ENCODE measurements at regions not wholly inside any gene's neighbourhood (a gene's known extent, or its start where the extent isn't known, plus 50 kb on each side); places are given as distances from the start of the nearest gene placed in this dataset.

GRCh38 chr1:199549421-199549820 lies 478.1 kb upstream of the NR5A2 start:
- TF ChIP-seq POLR2A (IDR thresholded peaks at IDR 0.05) (no peak), CTCF (IDR thresholded peaks at IDR 0.05) (no peak), EP300 (IDR thresholded peaks at IDR 0.05) (no peak), POLR2AphosphoS5 (IDR thresholded peaks at IDR 0.05) (no peak)

GRCh38 chr1:199550199-199551065 lies 477.1 kb upstream of the NR5A2 start:
- TF ChIP-seq EP300 (IDR thresholded peaks at IDR 0.05) (no peak), POLR2AphosphoS5 (IDR thresholded peaks at IDR 0.05) (no peak)
- no peak for DNase-seq
- Histone ChIP-seq H3K27ac (no peak overlapping the region), H3K9me3 (no peaks in the 10 kb centered on the region), H3K27me3 (no peaks in the 10 kb centered on the region), H3K36me3 (no peaks in the 10 kb centered on the region), H3K4me1 (no peaks in the 10 kb centered on the region), H3K4me3 (no peak overlapping the region)
- intact Hi-C loops (cut with DNase I): no loop called here
- 77 to 80% methylated on average over 4 of the region's 4 CpGs for WGBS, 2 donors

More at GRCh38 chr1:199549421-199549820, 478.1 kb upstream of the NR5A2 start:
- Histone ChIP-seq H3K4me3 (no peak overlapping the region), H3K9me3 (no peaks in the 10 kb centered on the region), H3K27me3 (no peaks in the 10 kb centered on the region), H3K27ac (no peak overlapping the region), H3K36me3 (no peaks in the 10 kb centered on the region), H3K4me1 (no peaks in the 10 kb centered on the region)
- intact Hi-C loops (cut with DNase I): no loop called here
- no peak for DNase-seq
- WGBS, 2 donors: 60 to 70% methylated on average over 2 of the region's 2 CpGs

GRCh38 chr1:199551967-199552565 lies 475.4 kb upstream of the NR5A2 start:
- Histone ChIP-seq H3K27ac (no peak overlapping the region), H3K36me3 (no peaks in the 10 kb centered on the region), H3K4me3 (no peak overlapping the region), H3K4me1 (no peaks in the 10 kb centered on the region), H3K27me3 (no peaks in the 10 kb centered on the region), H3K9me3 (no peaks in the 10 kb centered on the region)
- WGBS, 2 donors: 39 to 43% methylated on average over 4 of the region's 4 CpGs
- intact Hi-C loops (cut with DNase I): no loop called here
- no peak for DNase-seq
- no peak for TF ChIP-seq EP300 (IDR thresholded peaks at IDR 0.05)
- TF ChIP-seq CTCF (IDR thresholded peaks at IDR 0.05): peak in 1 of 4 experiments; percentile 40

- Histone ChIP-seq H3K36me3 (no peaks in the 10 kb centered on the region), H3K27me3 (no peaks in the 10 kb centered on the region), H3K9me3 (no peaks in the 10 kb centered on the region), H3K4me3 (no peak overlapping the region), H3K27ac (no peak overlapping the region), H3K4me1 (no peaks in the 10 kb centered on the region)
- intact Hi-C loops (cut with DNase I): no loop called here
- no peak for DNase-seq
- TF ChIP-seq CTCF (IDR thresholded peaks at IDR 0.05) (no peak), POLR2AphosphoS5 (IDR thresholded peaks at IDR 0.05) (no peak), POLR2A (IDR thresholded peaks at IDR 0.05) (no peak), EP300 (IDR thresholded peaks at IDR 0.05) (no peak)
- 84 to 85% methylated on average over 1 of the region's 1 CpG for WGBS, 2 donors
These were observed 474.4 kb upstream of the NR5A2 start for GRCh38 chr1:199553104-199553503.

- H3K36me3 ChIP-seq: no peaks in the 10 kb centered on the region
- H3K9me3 ChIP-seq: no peaks in the 10 kb centered on the region
- no peaks in the 10 kb centered on the region for H3K4me1 ChIP-seq
- TF ChIP-seq EP300 (IDR thresholded peaks at IDR 0.05) (no peak), POLR2AphosphoS5 (IDR thresholded peaks at IDR 0.05) (no peak), POLR2A (IDR thresholded peaks at IDR 0.05) (no peak), CTCF (IDR thresholded peaks at IDR 0.05) (no peak)
- DNase-seq: no peak
- no peak overlapping the region for H3K4me3 ChIP-seq
- WGBS, 2 donors: 66 to 67% methylated on average over 2 of the region's 2 CpGs
- intact Hi-C loops (cut with DNase I): no loop called here
- H3K27ac ChIP-seq: no peak overlapping the region
- H3K27me3 ChIP-seq: no peaks in the 10 kb centered on the region
These were observed 466.2 kb upstream of the NR5A2 start for GRCh38 chr1:199561334-199561733.

Data from sigmoid colon (tissue), 6 donors.